Astrocyte of the spinal cord (primary cell): ENCODE measurements at regions not wholly inside any gene's neighbourhood (a gene's known extent, or its start where the extent isn't known, plus 50 kb on each side); places are given as distances from the start of the nearest gene placed in this dataset.

Experiments
- DNase-seq: peaks from one replicate; pipeline ENCODE4 v3.0.0; 2011; ENCODE audit warnings: low read depth, low spot score
- H3K4me3 ChIP-seq: 2 replicates; pipeline ENCODE4 v1.5.1; 2011; ENCODE audit warnings: low read depth, mild to moderate bottlenecking, low read length, moderate library complexity
- CTCF ChIP-seq: IDR thresholded peaks from 2 replicates; pipeline ENCODE4 v1.5.1; 2012; ENCODE audit warnings: low read depth, mild to moderate bottlenecking, low read length, inconsistent platforms
- in situ Hi-C: cut with HindIII; loops from 2 replicates; pipeline ENCODE4 v1.10.0; 2017; ENCODE audit warnings: low sequenced_read_pairs

- in situ Hi-C loops, result no loop called here
- H3K4me3 ChIP-seq, result no peak overlapping the region
- DNase-seq, result no peak
- TF ChIP-seq CTCF, result no peak
Measured at GRCh38 chr10:131644864-131645658, 255.7 kb upstream of the PPP2R2D start.

DNA sequence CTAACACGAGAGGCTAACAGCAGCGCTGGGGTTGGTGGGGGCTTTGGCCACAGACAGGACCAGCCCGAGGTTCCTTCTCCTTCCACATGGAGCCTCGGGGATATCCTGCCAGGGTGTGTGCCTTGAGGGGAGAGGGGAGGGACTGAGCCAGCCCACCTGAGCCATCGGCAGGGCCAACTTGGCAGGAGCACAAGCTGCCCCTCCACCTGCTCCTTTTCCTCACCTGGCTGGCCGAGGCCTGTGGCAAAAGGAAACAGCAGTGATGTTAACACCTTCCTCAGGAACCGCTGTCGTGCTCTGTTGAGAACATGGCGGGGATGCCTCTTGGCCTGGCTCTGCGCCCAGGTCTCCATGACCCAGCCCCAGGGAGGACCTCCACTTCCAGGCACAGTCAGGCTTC is 255.1 kb upstream of the PPP2R2D start:
- in situ Hi-C loops, result no loop called here
- no peak for DNase-seq
- H3K4me3 ChIP-seq, result no peak overlapping the region
- TF ChIP-seq CTCF, result no peak

DNA sequence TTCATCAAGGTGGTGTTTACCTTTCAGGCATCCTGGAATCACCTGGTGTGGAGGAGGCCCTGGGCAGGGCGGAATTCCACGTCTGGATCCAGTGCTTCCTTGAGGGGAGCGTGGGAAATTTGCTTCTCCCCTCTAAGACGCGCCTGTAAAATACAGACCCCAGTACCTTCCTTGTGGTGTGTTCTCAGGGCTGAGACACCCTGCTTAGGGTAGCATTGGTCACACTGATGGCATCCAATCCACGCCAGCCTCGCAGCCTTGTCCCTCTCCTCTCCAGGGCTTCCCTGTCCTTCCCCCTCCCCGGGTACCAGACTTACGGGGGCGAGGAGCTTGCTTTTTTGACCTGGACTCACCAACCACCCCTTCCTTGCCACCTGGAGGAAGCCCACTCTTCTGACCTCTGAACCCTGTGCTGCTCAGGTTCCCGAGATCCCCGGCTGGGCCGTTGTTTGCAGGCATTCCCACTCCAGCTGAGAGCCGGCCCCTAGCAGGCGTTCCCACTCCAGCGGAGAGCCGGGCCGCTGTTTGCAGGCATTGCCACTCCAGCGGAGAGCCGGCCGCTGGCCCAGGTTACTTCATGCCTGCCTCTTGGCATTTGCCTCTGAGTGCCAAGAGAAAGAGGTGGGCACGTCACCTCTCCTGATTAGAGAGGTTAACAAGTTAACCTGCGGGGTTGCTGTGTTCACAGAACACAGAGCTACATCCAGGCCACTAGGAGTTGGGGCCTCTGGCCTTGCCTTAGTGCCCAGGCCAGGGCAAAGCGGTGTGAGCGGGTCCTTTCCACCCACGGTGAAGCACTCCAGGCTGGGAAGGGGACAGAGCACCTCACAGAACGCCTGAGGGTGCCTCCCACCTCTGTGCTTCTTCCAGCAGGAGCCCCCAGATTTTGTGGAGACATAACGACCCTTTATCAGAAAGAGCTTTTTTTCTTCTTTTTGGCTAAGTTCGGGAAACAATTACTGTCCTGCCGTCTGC is 254.0 kb upstream of the PPP2R2D start:
- no peak overlapping the region for H3K4me3 ChIP-seq
- DNase-seq, result no peak
- TF ChIP-seq CTCF, result no peak
- in situ Hi-C loops, result no loop called here

GRCh38 chr10:131647789-131648188 is 253.0 kb upstream of the PPP2R2D start:
- no peak overlapping the region for H3K4me3 ChIP-seq
- TF ChIP-seq CTCF, result no peak
- in situ Hi-C loops, result no loop called here
- DNase-seq, result no peak

- DNase-seq, result no peak
- H3K4me3 ChIP-seq, result no peak overlapping the region
- in situ Hi-C loops, result no loop called here
- TF ChIP-seq CTCF, result no peak
Measured at GRCh38 chr10:131648386-131649020, 252.3 kb upstream of the PPP2R2D start.

DNA sequence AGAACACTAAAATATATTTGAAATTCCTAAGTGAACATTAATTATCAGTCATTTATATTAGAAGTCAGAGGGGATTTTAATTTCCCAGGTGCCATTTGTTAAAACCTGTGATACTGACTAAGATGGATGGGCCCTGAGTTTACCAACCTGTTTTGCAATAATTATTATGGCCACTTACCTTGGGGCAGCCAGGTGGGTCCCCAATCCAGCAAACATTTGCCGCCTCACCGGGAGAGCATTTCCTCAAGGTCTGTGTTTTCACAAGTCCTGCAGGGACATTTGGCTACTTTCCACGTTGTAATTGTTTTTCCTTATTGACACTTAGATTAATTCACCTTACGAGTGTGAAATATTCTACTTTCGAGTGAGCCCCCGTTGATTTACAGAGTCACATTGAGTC is 251.2 kb upstream of the PPP2R2D start:
- no peak for TF ChIP-seq CTCF

More for the DNA sequence above, 251.2 kb upstream of the PPP2R2D start:
- DNase-seq, result no peak
- no peak overlapping the region for H3K4me3 ChIP-seq
- in situ Hi-C loops, result no loop called here
